Lower lobe of right lung (tissue), 2 donors: ENCODE measurements at regions not wholly inside any gene's neighbourhood (a gene's known extent, or its start where the extent isn't known, plus 50 kb on each side); places are given as distances from the start of the nearest gene placed in this dataset.
"Not testable (repeated sequence)": the region's sequence is repeated elsewhere in the genome, so short reads cannot be mapped to it uniquely, and the experiment has no call there.

Source experiments
- ATAC-seq, 2 donors: fragments of 200-7000 bp; cut with Tn5 transposase; one replicate each; pipeline ENCODE4 v1.9.1; 2020 to 2022; ENCODE audit warnings: mild to moderate bottlenecking in 2 of 2, moderate library complexity in 2 of 2
- DNase-seq: peaks from one replicate; pipeline ENCODE4 v3.0.0-alpha.2; 2020
- H3K27ac ChIP-seq: fragments of 200-600 bp; one replicate; pipeline ENCODE4 v1.8.0; 2022
- H3K27me3 ChIP-seq: fragments of 200-600 bp; one replicate; pipeline ENCODE4 v1.8.0; 2022; ENCODE audit warnings: low read depth
- H3K36me3 ChIP-seq: fragments of 200-600 bp; one replicate; pipeline ENCODE4 v1.8.0; 2022; ENCODE audit warnings: mild to moderate bottlenecking
- H3K4me1 ChIP-seq: fragments of 200-600 bp; one replicate; pipeline ENCODE4 v1.8.0; 2022
- H3K4me3 ChIP-seq: fragments of 200-600 bp; one replicate; pipeline ENCODE4 v1.8.0; 2022; ENCODE audit warnings: mild to moderate bottlenecking
- H3K9me3 ChIP-seq: fragments of 200-600 bp; one replicate; pipeline ENCODE4 v1.8.0; 2022
- intact Hi-C: fragments of 100-400 bp; cut with DNase I; formaldehyde crosslinking; loops from one replicate; pipeline ENCODE4 v1.11.0; 2022
- TF ChIP-seq, protein P1 (sequence below): fragments of 200-600 bp; IDR thresholded peaks from one replicate; pipeline ENCODE4 v1.8.0; 2022; ENCODE audit warnings: antibody characterized with exemption, mild to moderate bottlenecking
- donor health status: DM: no; HTN: yes; CAD: no; lungs with severe emphysema.

GRCh38 chr13:79987323-79987722 lies 353.6 kb downstream of the SPRY2 start:
- intact Hi-C loops = no loop called here
- no peaks in the 10 kb centered on the region for H3K9me3 ChIP-seq

GRCh38 chr13:79986890-79987289 lies 354.0 kb downstream of the SPRY2 start:
- DNase-seq (no peak), ATAC-seq (no peak)
- Histone ChIP-seq H3K36me3 (no peaks in the 10 kb centered on the region), H3K4me1 (no peaks in the 10 kb centered on the region), H3K27me3 (no peaks in the 10 kb centered on the region), H3K9me3 (no peaks in the 10 kb centered on the region), H3K4me3 (no peak overlapping the region), H3K27ac (no peak overlapping the region)
- intact Hi-C loops = no loop called here
- TF ChIP-seq, protein P1, sequence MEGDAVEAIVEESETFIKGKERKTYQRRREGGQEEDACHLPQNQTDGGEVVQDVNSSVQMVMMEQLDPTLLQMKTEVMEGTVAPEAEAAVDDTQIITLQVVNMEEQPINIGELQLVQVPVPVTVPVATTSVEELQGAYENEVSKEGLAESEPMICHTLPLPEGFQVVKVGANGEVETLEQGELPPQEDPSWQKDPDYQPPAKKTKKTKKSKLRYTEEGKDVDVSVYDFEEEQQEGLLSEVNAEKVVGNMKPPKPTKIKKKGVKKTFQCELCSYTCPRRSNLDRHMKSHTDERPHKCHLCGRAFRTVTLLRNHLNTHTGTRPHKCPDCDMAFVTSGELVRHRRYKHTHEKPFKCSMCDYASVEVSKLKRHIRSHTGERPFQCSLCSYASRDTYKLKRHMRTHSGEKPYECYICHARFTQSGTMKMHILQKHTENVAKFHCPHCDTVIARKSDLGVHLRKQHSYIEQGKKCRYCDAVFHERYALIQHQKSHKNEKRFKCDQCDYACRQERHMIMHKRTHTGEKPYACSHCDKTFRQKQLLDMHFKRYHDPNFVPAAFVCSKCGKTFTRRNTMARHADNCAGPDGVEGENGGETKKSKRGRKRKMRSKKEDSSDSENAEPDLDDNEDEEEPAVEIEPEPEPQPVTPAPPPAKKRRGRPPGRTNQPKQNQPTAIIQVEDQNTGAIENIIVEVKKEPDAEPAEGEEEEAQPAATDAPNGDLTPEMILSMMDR = no peak

More at GRCh38 chr13:79987323-79987722, 353.6 kb downstream of the SPRY2 start:
- H3K4me3 ChIP-seq = no peak overlapping the region
- H3K36me3 ChIP-seq = no peaks in the 10 kb centered on the region
- ATAC-seq (no peak), DNase-seq (no peak)
- H3K27ac ChIP-seq = no peak overlapping the region
- H3K27me3 ChIP-seq = no peaks in the 10 kb centered on the region
- no peaks in the 10 kb centered on the region for H3K4me1 ChIP-seq
- TF ChIP-seq, protein P1 = no peak

DNA sequence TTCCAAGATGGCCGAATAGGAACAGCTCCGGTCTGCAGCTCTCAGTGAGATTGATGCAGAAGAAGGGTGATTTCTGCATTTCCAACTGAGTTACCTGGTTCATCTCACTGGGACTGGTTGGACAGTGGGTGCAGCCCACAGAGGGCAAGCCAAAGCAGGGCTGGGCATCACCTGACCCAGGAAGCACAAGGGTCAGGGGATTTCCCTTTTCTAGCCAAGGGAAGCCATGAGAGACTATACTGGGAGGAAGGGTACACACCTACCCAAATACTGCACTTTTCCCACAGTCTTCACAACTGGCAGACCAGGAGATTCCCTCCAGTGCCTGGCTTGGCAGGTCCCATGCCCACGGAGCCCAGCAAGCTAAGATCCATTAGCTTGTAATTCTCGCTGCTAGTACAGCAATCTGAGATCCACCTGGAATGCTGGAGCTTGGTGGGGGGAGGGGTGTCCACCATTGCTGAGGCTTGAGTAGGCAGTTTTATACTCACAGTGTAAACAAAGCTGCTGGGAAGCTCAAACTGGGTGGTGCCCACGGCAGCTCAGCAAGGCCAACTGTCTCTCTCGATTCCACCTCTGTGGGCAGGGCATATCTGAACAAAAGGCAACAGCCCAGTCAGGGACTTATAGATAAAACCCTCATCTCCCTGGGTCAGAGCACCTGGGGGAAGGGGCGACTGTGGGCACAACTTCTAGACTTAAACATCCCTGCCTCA lies 365.8 kb downstream of the SPRY2 start:
- H3K4me3 ChIP-seq, DNase-seq, H3K36me3 ChIP-seq, H3K27me3 ChIP-seq, H3K9me3 ChIP-seq, H3K27ac ChIP-seq, H3K4me1 ChIP-seq, intact Hi-C loops, ATAC-seq: not testable (repeated sequence)

DNA sequence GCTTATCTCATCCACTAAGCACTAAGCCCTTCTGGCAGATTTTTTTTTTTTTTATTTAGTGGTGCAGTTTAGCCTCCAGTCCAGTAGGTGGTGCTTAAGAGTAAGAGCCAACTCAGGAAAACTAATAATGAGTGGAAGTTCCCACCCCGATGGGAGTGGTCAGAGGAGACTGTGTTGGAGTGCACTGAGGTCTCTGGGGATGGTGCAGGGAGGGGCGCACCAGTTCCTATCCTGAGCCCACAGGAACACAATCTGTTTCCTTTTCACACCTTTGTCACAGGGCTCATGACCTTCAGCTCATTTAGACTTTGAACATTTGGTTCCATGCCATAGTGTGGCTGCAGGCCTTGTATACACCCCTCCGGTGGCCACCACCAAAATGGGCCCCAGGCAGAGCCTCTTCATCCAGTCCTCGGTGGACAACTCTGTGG lies 367.4 kb downstream of the SPRY2 start:
- Histone ChIP-seq H3K9me3 (no peaks in the 10 kb centered on the region), H3K27ac (no peak overlapping the region), H3K4me3 (no peak overlapping the region), H3K4me1 (no peaks in the 10 kb centered on the region), H3K27me3 (no peaks in the 10 kb centered on the region), H3K36me3 (no peaks in the 10 kb centered on the region)
- TF ChIP-seq, protein P1 = peak; percentile 53
- intact Hi-C loops = no loop called here
- DNase-seq = no peak
- peak; percentile 57 to 67 for ATAC-seq

DNA sequence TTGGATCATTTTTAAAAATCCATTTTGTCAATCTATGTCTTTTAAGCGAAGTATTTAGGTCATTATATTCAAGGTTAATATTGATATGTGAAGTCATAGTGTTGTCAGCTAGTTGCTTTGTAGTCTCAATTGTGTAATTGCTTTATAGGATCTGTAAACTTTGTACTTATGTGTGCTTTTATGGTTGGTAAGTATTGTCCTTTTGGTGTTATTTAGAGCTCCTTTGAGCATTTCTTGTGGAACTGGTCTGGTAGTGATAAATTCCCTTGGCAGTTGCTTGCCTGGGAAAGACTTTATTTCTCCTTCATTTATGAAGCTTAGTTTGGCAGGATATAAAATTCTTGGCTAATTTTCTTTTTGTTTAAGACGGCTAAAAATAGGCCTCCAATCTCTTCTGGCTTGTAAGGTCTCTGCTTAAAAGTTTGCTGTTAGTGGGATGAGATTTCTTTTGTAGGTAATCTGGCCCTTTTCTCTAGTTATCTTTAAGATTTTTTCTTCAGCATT lies 368.8 kb downstream of the SPRY2 start:
- Histone ChIP-seq H3K9me3 (no peaks in the 10 kb centered on the region), H3K36me3 (no peaks in the 10 kb centered on the region), H3K4me1 (no peaks in the 10 kb centered on the region), H3K4me3 (no peak overlapping the region), H3K27me3 (no peaks in the 10 kb centered on the region), H3K27ac (no peak overlapping the region)
- no peak for ATAC-seq
- intact Hi-C loops = no loop called here
- DNase-seq = no peak
- TF ChIP-seq, protein P1 = no peak

GRCh38 chr13:79966493-79966895 lies 374.4 kb downstream of the SPRY2 start:
- intact Hi-C loops = no loop called here
- no peaks in the 10 kb centered on the region for H3K36me3 ChIP-seq
- TF ChIP-seq, protein P1 = no peak
- H3K4me3 ChIP-seq = no peak overlapping the region
- no peaks in the 10 kb centered on the region for H3K4me1 ChIP-seq
- ATAC-seq = no peak
- no peak for DNase-seq
- no peak overlapping the region for H3K27ac ChIP-seq
- H3K27me3 ChIP-seq = no peaks in the 10 kb centered on the region
- H3K9me3 ChIP-seq = no peaks in the 10 kb centered on the region
